ENCODE measurements at regions not wholly inside any gene's neighbourhood (a gene's known extent, or its start where the extent isn't known, plus 50 kb on each side); places are given as distances from the start of the nearest gene placed in this dataset.

GRCh38 chr12:23356927-23357708 lies 592.4 kb downstream of the SOX5 start:
- no peaks in the 10 kb centered on the region for H3K4me1 ChIP-seq (ENCODE audit: control insufficient read depth, insufficient read depth, low read length)
- POLR2A ChIA-PET, result no interaction called here
- no peak for TF ChIP-seq ZNF341 (tag by site-specific recombination; IDR thresholded peaks at IDR 0.05; ENCODE audit: low read depth)
- TF ChIP-seq, protein P1, sequence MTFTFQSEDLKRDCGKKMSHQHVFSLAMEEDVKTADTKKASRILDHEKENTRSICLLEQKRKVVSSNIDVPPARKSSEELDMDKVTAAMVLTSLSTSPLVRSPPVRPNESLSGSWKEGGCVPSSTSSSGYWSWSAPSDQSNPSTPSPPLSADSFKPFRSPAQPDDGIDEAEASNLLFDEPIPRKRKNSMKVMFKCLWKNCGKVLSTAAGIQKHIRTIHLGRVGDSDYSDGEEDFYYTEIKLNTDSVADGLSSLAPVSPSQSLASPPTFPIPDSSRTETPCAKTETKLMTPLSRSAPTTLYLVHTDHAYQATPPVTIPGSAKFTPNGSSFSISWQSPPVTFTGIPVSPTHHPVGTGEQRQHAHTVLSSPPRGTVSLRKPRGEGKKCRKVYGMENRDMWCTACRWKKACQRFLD (tag by site-specific recombination; IDR thresholded peaks at IDR 0.05), result no peak
- no peak for TF ChIP-seq ZNF664 (tag by site-specific recombination; IDR thresholded peaks at IDR 0.05)
- no peak for TF ChIP-seq SP7 (tag by site-specific recombination; IDR thresholded peaks at IDR 0.05)
- no peak for TF ChIP-seq ZFP41 (tag by site-specific recombination; IDR thresholded peaks at IDR 0.05; ENCODE audit: borderline replicate concordance)
- TF ChIP-seq INSM2 (tag by site-specific recombination; IDR thresholded peaks at IDR 0.05), result no peak
- H3K4me3 ChIP-seq (ENCODE audit: low read depth, low read length), result no peak overlapping the region
- CTCF ChIA-PET, result no interaction called here
- no peak overlapping the region for H3K27ac ChIP-seq (ENCODE audit: extremely low read depth, low read depth, low read length)
- H3K36me3 ChIP-seq (ENCODE audit: control insufficient read depth in 2 of 2, insufficient read depth in 1 of 2, low read length in 2 of 2), result no peaks in the 10 kb centered on the region
- H3K9me3 ChIP-seq (ENCODE audit: control insufficient read depth, insufficient read depth, low read depth, low read length), result no peaks in the 10 kb centered on the region

DNA sequence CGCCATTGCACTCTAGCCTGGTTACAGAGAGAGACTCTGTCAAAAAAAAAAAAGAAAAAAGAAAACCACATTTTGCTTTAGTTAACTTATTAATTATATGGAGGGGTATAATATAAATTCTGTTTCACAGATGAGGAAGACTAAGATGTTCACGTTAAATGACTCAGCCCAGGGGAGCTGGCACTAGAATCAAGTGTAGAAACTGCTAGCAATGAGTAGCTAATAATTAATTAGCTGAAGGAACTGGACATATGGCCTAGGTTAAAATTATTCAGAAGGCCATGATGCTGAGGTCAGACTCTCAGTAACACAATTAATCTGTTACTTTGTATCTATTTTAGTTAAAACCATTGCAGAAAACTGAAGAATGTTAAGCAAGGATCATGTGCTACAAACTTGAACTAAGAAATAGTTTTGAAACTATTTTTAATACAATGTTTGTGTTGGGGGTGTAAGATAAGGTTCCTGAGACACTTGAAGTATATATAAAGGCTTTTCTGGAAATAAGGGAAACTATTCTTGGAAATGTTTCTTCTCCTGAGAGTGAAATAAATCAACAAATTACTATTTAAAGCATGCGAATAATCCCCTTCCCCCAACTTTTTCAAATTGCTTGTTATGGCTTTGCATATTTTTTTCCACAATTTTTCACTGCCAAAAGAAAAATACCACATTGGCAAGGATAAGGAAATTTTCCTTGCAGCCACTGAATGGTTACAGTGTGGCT lies 589.3 kb downstream of the SOX5 start:
- ChIA-PET POLR2A (no interaction called here), CTCF (interaction anchor here (0.6 to 0.7 kb wide), 3 partner anchors 124 to 1231 kb away, joined by 3 read pairs; no protein-coding TSS in a partner anchor)
- TF ChIP-seq ZBTB20 (tag by site-specific recombination; IDR thresholded peaks at IDR 0.05) (no peak), SCRT2 (tag by site-specific recombination; IDR thresholded peaks at IDR 0.05) (no peak), ZNF175 (tag by site-specific recombination; IDR thresholded peaks at IDR 0.05) (no peak), ZBTB7A (tag by site-specific recombination; IDR thresholded peaks at IDR 0.05; ENCODE audit: low read depth) (no peak), ZBTB1 (tag by site-specific recombination; IDR thresholded peaks at IDR 0.05) (no peak), GFI1B (tag by site-specific recombination; IDR thresholded peaks at IDR 0.05) (no peak), ZNF138 (tag by site-specific recombination; IDR thresholded peaks at IDR 0.05; ENCODE audit: borderline replicate concordance) (no peak), ZNF114 (tag by site-specific recombination; IDR thresholded peaks at IDR 0.05) (no peak), ZNF248 (tag by site-specific recombination; IDR thresholded peaks at IDR 0.05) (no peak), ZNF274 (IDR thresholded peaks at IDR 0.05; ENCODE audit: low read length) (no peak), ZNF274 (tag by site-specific recombination; IDR thresholded peaks at IDR 0.05; ENCODE audit: borderline replicate concordance) (no peak), ZNF10 (tag by site-specific recombination; IDR thresholded peaks at IDR 0.05) (no peak)
- TF ChIP-seq, protein P2, sequence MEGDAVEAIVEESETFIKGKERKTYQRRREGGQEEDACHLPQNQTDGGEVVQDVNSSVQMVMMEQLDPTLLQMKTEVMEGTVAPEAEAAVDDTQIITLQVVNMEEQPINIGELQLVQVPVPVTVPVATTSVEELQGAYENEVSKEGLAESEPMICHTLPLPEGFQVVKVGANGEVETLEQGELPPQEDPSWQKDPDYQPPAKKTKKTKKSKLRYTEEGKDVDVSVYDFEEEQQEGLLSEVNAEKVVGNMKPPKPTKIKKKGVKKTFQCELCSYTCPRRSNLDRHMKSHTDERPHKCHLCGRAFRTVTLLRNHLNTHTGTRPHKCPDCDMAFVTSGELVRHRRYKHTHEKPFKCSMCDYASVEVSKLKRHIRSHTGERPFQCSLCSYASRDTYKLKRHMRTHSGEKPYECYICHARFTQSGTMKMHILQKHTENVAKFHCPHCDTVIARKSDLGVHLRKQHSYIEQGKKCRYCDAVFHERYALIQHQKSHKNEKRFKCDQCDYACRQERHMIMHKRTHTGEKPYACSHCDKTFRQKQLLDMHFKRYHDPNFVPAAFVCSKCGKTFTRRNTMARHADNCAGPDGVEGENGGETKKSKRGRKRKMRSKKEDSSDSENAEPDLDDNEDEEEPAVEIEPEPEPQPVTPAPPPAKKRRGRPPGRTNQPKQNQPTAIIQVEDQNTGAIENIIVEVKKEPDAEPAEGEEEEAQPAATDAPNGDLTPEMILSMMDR (tag by site-specific recombination; IDR thresholded peaks at IDR 0.05), result no peak

More for the DNA sequence above, 589.3 kb downstream of the SOX5 start:
- H3K27ac ChIP-seq (ENCODE audit: extremely low read depth, low read depth, low read length), result no peak overlapping the region
- no peaks in the 10 kb centered on the region for H3K36me3 ChIP-seq (ENCODE audit: control insufficient read depth in 2 of 2, insufficient read depth in 1 of 2, low read length in 2 of 2)
- no peaks in the 10 kb centered on the region for H3K4me1 ChIP-seq (ENCODE audit: control insufficient read depth, insufficient read depth, low read length)
- no peak overlapping the region for H3K4me3 ChIP-seq (ENCODE audit: low read depth, low read length)
- H3K9me3 ChIP-seq (ENCODE audit: control insufficient read depth, insufficient read depth, low read depth, low read length), result no peaks in the 10 kb centered on the region
